ENCODE measurements at regions not wholly inside any gene's neighbourhood (a gene's known extent, or its start where the extent isn't known, plus 50 kb on each side); places are given as distances from the start of the nearest gene placed in this dataset.
A peak's percentile ranks its signal among the peaks of the same experiment; 100 is the strongest.

DNA sequence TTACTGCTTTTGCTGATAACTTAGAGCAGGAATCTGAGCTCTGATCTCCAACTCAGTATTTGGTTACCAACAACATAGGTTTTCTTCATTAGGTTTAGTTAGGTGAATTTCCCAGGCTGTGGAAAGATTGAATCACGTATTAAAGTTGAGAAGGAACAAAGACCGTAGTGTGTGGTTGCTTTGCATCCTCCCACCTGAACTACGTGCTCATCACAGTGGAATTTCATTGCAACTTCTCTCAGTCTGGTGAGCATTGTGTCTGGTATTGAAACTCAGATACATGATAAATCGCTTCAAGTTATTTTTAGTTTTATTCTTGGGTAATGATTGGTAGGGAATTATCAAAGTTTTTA is 139.4 kb upstream of the AKR1E2 start:
- H3K4me3 Mint-ChIP-seq: no peak overlapping the region
- peaks cover 30% of the 10 kb centered on the region for H3K4me1 Mint-ChIP-seq
- H3K9me3 Mint-ChIP-seq: no peaks in the 10 kb centered on the region
- H3K27ac Mint-ChIP-seq: peak overlapping the region; percentile 78
- peak; percentile 13 for DNase-seq
- peaks cover 23% of the 10 kb centered on the region for H3K27me3 Mint-ChIP-seq
- H3K36me3 Mint-ChIP-seq: no peaks in the 10 kb centered on the region

DNA sequence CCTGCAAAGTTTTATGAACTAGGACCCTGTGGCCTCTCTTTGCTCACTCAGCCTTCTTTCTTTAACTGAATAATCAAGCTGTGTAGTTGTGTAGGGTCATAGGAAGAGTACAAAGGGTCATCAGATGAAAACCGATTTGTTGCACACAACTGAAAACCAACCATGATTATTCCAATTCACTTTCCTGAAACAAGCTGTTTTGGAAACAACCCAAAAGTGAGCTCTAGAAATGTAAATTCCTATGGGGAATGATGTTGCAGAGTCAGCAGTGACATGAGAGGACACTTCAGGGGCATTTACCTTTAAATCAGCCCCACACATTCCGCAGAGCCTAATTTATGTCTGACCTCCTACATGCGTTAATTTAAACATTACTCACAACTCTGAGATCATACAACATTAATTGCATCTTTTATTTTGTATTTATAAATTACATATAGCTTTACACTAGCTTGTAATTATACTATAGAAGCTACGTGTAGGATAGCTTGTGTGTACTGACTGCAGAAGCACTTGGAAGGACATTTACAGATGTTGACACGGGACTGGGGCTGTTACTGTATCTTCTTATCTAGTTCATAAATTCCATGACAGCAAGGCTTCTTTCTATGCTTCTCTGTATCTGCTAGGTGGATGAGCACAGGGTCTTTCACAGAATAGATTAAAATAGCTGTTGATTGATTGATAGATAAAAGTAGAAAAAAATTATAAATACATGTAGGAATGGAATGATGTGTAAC is 139.9 kb upstream of the AKR1E2 start:
- Mint-ChIP-seq H3K27me3 (peaks cover 19% of the 10 kb centered on the region), H3K9me3 (no peaks in the 10 kb centered on the region), H3K4me3 (no peak overlapping the region), H3K36me3 (no peaks in the 10 kb centered on the region), H3K27ac (peak overlapping the region; percentile 78), H3K4me1 (peaks cover 30% of the 10 kb centered on the region)
- DNase-seq: no peak

DNA sequence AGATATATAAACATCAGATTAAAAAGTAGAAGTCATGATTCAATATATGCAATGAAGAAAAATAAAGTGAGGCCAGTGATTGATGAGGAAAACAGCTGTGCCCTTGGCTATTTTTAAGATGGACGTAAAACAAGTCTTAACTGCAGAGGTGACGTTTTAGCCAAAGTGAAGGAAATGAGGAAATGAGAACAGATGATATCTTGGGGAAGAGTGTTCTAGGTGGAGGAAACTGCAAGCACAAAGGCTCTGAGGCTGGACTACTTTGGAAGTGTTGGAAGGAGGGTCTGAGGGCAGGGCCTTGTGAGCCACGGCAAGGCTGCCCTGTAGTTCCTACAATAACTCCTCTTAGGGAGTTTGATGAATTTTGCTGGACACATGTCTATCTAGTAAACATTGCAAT is 140.5 kb upstream of the AKR1E2 start:
- no peaks in the 10 kb centered on the region for H3K36me3 Mint-ChIP-seq
- peaks cover 19% of the 10 kb centered on the region for H3K27me3 Mint-ChIP-seq
- H3K9me3 Mint-ChIP-seq: no peaks in the 10 kb centered on the region
- H3K4me3 Mint-ChIP-seq: no peak overlapping the region
- no peak for DNase-seq
- peaks cover 30% of the 10 kb centered on the region for H3K4me1 Mint-ChIP-seq
- no peak overlapping the region for H3K27ac Mint-ChIP-seq

DNA sequence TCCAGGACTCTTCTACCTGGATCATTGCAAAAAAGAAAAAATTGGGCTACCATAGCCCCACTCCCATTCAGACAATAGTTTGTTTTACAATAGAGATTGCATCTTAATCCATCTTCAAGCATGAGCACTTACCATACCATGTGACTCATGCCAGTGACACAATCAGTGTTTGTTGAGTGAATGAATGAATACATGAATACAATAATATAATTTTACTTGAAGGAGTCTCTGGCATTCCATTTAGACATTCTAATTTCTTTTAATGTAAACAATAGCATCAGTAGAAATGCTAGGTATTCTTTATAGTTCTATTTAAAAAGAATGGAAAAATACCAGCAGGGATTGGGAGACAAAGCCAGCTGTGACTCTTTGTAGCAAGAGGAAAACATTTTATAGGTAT is 141.6 kb upstream of the AKR1E2 start:
- no peak for DNase-seq
- no peaks in the 10 kb centered on the region for H3K9me3 Mint-ChIP-seq
- H3K4me1 Mint-ChIP-seq: peaks cover 30% of the 10 kb centered on the region
- no peak overlapping the region for H3K4me3 Mint-ChIP-seq
- peaks cover 21% of the 10 kb centered on the region for H3K27me3 Mint-ChIP-seq
- H3K27ac Mint-ChIP-seq: no peak overlapping the region
- H3K36me3 Mint-ChIP-seq: no peaks in the 10 kb centered on the region

DNA sequence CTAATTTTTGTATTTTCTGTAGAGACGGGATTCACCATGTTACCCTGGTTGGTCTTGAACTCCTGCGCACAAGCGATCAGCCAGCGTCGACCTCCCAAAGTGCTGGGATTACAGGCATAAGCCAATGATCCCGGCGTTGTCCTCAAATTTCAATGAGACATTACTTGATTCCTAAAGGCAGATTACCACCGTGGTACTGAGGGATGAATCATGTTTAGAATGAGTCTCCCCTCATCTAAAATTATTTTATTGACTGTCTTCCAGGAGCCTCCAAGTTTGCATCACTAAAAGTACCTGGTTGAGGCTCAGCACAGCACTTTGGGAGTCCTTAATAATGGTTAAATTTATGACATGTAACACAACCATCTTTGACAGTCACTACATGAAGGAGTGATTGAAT is 142.2 kb upstream of the AKR1E2 start:
- Mint-ChIP-seq H3K27ac (no peak overlapping the region), H3K27me3 (peaks cover 22% of the 10 kb centered on the region), H3K36me3 (no peaks in the 10 kb centered on the region), H3K4me1 (peaks cover 29% of the 10 kb centered on the region), H3K9me3 (no peaks in the 10 kb centered on the region), H3K4me3 (no peak overlapping the region)
- no peak for DNase-seq

DNA sequence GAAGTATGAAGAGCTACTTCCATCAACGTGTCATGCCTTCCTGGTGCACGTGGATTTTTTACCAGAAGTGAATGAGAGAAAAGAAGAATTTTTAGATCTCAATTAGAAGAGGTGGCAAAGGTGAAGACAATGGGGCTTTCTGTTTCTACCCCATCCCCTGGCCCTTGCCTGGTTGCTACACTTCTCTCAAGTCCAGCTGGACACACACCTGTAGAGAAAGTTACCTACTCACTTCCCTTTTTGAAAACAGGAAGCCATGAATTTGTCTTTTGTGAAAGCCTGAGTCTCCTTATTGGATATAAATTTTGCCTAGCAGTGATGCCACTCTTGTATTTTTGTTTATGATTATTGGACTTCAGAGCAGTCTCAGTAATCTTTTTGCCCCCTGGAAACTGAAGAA is 142.9 kb upstream of the AKR1E2 start:
- Mint-ChIP-seq H3K27me3 (peaks cover 22% of the 10 kb centered on the region), H3K4me3 (no peak overlapping the region), H3K4me1 (peaks cover 24% of the 10 kb centered on the region), H3K36me3 (no peaks in the 10 kb centered on the region), H3K27ac (no peak overlapping the region), H3K9me3 (no peaks in the 10 kb centered on the region)
- no peak for DNase-seq

DNA sequence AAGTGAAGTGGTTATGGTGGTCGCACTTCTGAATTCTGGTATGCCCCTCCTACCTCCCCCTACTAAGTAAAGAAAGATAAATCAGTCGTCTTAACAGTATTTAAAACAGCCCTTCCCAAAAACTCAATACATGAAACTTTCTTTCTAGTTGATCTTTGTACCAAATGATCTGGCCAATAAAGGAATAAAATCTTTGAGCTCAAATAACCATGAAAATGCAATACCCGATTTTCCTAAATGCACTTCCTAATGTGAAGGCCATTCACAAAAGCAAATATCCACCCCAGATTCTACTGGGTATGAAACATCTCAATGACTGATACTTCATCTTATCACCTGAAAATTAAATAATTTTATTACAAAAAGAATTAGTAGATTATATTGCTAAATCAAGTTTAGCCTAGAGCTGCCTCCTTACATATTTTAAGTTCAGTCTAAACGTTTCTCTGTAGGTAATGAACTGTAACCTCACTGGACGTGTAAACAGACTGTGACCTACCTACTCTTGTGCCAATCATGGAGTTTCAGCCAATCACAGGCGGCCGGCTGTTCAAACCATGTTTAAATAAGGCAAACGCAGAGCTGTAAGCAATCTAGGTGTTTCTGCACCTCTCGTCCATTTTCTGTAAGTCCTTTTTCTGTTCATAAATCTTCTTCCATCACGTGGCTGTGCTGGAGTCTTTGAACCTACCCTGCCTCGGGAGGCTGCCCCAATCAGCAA is 146.9 kb upstream of the AKR1E2 start:
- Mint-ChIP-seq H3K27me3 (peaks cover 49% of the 10 kb centered on the region), H3K4me1 (no peaks in the 10 kb centered on the region), H3K9me3 (no peaks in the 10 kb centered on the region), H3K36me3 (no peaks in the 10 kb centered on the region), H3K4me3 (no peak overlapping the region), H3K27ac (no peak overlapping the region)
- DNase-seq: no peak

DNA sequence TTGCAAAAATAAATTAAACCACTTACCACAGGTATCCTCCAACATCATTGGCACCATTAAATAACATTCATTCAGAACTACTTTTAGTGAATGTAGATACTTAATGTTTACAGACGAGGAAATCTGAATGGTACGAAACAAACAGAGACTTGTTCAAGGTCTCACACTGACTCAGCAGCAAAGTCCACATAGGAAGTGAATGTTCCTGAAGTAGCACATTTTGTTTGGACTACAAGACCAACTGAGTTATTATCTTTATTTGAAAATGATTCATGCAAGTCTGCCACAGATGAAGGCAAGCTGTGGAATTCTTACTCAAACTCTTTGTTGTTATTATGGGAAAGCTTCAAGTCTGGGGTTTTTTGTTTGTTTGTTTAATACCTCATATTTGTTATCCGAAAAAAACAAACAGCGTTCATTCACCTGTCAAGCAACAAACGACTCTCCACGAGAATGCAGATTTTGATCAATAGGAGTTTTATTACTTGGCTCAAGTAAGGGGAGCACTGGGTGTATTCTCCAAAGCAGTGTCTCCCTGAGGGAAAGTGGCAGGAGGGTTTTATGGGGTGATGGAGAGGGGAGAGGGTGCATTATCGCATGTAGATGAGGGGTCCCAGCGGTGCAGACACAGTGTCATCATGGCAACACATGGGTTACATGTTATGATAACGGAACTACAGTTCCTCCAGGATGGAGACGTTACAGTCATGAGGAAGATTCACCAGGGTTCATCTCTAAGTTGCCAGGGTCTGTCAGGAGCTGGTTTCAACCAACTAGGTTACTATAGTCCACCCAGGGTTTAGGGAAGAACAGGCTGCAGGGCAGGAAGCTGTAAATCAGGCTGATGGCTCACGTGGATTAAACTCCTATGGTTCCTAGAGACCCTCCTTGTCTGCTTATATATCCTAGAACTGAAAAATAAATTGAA is 147.7 kb upstream of the AKR1E2 start:
- Mint-ChIP-seq H3K9me3 (no peaks in the 10 kb centered on the region), H3K27ac (no peak overlapping the region), H3K36me3 (no peaks in the 10 kb centered on the region), H3K4me1 (no peaks in the 10 kb centered on the region), H3K4me3 (no peak overlapping the region), H3K27me3 (peaks cover 49% of the 10 kb centered on the region)
- no peak for DNase-seq

DNA sequence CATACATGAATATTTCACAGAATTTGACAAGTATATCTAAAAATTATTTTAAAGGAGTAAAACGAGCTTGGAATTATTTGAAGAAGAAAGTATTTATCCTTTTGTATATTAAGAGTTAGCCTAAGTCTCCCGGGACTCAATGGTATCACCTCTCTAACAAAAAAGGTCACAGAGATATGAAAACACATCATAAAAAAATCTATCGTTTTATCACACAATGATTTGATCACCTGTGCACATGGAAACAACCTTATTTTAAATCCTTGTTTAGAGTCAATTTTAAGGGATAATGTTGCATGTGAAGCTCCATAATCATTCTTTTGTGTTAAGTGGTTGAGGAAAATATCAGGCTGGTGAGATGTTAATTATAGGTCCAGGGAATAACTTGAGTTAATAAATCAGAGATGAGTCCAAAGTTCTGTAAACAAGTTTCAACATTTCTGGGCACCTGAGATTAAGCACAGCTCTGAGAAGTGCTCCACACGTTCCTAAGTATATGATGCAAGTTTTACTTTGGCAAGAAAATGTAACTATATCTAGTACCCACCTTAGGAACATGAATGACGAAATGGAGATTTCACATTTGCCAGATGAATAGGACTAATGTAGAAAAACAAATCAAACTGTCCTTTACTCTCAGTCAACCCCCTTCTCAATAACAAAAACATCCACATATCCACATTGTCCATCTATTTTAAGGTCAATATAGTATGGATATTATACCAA is 148.5 kb upstream of the AKR1E2 start:
- H3K27ac Mint-ChIP-seq: no peak overlapping the region
- DNase-seq: no peak
- H3K9me3 Mint-ChIP-seq: no peaks in the 10 kb centered on the region
- H3K4me3 Mint-ChIP-seq: no peak overlapping the region
- H3K4me1 Mint-ChIP-seq: no peaks in the 10 kb centered on the region
- H3K36me3 Mint-ChIP-seq: no peaks in the 10 kb centered on the region
- peaks cover 40% of the 10 kb centered on the region for H3K27me3 Mint-ChIP-seq

DNA sequence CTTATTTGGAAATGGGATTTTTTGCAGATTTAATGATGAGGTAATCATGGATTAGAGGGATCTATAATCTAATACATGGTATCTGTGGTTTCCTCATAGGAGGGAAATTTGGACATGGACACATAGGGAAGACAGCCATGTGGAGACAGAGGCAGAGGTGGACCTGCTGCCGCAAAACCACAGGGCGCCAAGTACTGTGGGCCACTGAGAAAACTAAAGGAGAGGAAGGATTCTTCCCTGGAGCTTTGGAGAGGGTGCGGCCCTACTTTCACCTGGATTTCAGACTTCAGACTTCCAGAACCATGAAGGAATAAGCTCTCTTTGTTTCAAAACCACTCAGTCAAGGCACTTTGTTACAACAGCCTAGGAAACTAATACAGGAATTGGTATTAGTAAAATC is 149.4 kb upstream of the AKR1E2 start:
- Mint-ChIP-seq H3K4me1 (no peaks in the 10 kb centered on the region), H3K27me3 (peaks cover 38% of the 10 kb centered on the region), H3K9me3 (no peaks in the 10 kb centered on the region), H3K27ac (no peak overlapping the region), H3K36me3 (no peaks in the 10 kb centered on the region), H3K4me3 (no peak overlapping the region)
- no peak for DNase-seq

DNA sequence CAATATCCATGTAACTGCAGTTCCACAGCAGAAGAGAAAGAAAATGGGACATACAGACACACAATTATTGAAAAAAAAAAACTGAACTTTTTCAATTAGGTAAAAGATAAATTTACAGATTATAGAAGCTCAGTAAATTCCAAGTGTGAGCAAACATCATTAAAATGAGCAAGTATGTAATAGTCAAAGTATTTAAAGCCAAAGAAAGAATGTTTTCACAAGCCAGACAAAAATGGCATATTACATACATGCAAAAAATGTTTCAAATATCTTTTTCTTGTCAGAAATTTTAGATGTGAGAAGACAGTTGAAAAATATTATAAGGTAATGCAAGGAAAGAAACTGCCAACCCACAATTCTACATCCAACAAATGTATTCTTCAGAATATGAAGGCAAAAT is 150.2 kb upstream of the AKR1E2 start:
- no peaks in the 10 kb centered on the region for H3K4me1 Mint-ChIP-seq
- DNase-seq: no peak
- H3K9me3 Mint-ChIP-seq: peaks cover 1% of the 10 kb centered on the region
- H3K27me3 Mint-ChIP-seq: peaks cover 42% of the 10 kb centered on the region
- no peak overlapping the region for H3K27ac Mint-ChIP-seq
- no peak overlapping the region for H3K4me3 Mint-ChIP-seq
- H3K36me3 Mint-ChIP-seq: no peaks in the 10 kb centered on the region

DNA sequence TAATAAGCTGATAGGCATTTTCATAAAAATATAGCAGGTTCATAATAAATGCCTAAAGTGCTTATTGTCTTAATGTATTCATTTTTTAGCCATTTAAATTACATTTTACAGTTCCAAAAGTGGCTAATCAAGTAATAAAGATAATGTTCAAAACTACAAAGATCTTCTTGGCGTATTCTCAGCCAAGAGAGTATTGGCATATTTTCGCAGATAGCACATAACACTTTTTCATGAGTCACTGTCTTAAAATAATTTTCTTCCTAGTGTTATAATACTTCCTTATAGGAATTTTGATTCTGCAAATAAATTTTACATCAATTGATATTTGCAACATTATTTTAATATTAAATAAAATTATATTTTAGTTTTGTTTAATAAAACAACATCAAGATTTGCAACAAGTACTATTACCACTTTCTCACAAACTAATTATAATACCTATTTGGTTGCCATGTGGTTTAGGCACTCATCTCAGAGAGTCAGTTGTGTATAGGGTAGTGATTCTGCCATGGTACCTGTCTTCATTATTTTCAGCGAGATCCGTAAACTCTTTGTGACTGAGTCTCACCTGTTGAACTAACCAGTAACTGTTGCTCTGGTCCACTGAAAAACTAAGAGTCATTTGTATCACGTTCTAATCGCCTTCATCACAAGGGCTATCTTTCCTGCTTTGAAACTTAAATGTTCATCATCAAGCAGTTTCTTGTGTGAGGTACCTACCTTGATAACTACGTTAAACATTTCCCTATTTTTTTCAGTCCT is 152.5 kb upstream of the AKR1E2 start:
- no peaks in the 10 kb centered on the region for H3K4me1 Mint-ChIP-seq
- no peak overlapping the region for H3K27ac Mint-ChIP-seq
- peaks cover 41% of the 10 kb centered on the region for H3K27me3 Mint-ChIP-seq
- no peak overlapping the region for H3K4me3 Mint-ChIP-seq
- no peaks in the 10 kb centered on the region for H3K36me3 Mint-ChIP-seq
- no peak for DNase-seq
- H3K9me3 Mint-ChIP-seq: peaks cover 5% of the 10 kb centered on the region

DNA sequence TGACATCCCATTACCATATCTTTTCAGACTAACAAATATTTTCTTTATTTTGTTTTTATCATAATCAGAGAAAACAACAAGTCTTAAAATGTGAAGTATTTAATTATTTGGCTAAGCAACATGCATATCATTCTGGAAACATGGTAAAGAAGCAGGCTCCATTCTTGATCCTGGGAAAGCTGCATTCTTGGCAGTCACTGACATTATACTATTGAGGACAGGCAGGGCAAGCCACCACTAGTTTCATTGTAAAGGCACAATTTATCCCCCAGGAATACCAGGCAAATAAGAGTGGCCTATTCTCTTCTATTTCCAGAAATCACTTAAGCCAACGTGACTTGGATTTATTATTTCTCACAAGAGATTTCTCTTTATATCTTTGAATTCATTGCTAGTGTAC is 153.8 kb upstream of the AKR1E2 start:
- Mint-ChIP-seq H3K4me1 (no peaks in the 10 kb centered on the region), H3K36me3 (no peaks in the 10 kb centered on the region), H3K4me3 (no peak overlapping the region), H3K9me3 (peaks cover 5% of the 10 kb centered on the region), H3K27ac (no peak overlapping the region), H3K27me3 (peaks cover 36% of the 10 kb centered on the region)
- no peak for DNase-seq

DNA sequence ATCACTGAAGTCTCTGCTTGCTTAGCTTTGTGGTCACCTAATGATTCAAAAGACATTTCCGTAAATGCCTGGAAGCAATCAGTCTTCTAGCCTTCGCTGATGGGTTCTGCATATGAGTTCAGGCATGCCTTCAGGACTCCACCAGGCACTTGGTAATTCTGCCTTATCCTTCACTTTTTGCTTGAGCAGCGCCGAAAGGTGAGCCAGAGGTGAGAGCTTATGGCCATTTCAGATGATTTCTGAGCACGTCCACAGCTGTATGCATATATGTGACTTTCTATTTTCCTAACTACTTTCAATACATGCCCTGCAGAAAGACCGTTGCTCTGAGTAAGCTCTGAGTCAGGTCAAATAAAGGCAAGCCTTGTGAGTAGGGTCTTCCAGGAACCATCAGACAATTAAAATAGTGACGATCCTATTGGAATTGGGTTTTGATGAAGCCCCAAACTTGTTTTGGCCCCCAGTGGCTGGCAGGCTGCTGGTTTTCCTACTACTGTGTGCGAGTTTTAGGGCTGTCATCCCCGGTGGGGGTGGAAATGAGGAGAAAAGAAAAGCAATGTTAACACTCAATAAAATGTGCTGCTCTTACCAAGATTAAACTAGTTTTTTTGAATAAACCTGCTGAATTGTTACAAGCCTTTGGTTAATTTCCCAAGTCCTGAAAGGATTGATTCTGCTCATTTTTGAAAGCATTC is 154.4 kb upstream of the AKR1E2 start:
- no peak overlapping the region for H3K4me3 Mint-ChIP-seq
- no peak for DNase-seq
- H3K9me3 Mint-ChIP-seq: peaks cover 5% of the 10 kb centered on the region
- H3K4me1 Mint-ChIP-seq: no peaks in the 10 kb centered on the region
- H3K27me3 Mint-ChIP-seq: peaks cover 34% of the 10 kb centered on the region
- no peak overlapping the region for H3K27ac Mint-ChIP-seq
- no peaks in the 10 kb centered on the region for H3K36me3 Mint-ChIP-seq

All from activated naive CD8-positive, alpha-beta T cell treated with anti-CD3 and anti-CD28 coated beads for 36 hours (primary cell).